ENCODE measurements at regions not wholly inside any gene's neighbourhood (a gene's known extent, or its start where the extent isn't known, plus 50 kb on each side); places are given as distances from the start of the nearest gene placed in this dataset.
A peak's percentile ranks its signal among the peaks of the same experiment; 100 is the strongest.

DNA sequence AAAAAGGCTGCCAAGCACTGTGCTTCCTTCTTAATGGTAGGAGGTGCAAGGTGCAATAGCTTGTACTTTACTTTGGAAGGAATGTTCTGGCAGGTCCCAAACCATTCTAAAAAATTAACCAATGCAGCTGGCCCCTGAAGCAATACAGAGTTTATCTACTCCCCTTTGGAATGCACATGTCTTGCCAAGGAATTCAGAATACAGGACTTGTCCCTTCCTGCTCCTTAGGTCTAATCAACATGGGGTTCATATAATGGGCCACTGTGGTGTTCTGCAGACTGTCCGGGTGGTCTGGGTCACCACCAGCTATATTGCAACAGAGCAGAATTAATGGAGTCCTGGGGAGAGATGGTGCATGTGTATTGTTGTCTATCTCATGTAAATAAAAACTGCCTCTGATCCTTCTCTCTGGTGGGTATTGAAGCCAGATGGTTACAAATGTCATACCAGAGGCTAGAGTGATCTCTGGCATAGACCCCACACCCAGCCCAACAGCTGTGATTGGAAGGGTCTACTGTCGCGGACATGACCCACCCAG is 112.8 kb downstream of the RIPK4 start:
- no peak for DNase-seq

DNA sequence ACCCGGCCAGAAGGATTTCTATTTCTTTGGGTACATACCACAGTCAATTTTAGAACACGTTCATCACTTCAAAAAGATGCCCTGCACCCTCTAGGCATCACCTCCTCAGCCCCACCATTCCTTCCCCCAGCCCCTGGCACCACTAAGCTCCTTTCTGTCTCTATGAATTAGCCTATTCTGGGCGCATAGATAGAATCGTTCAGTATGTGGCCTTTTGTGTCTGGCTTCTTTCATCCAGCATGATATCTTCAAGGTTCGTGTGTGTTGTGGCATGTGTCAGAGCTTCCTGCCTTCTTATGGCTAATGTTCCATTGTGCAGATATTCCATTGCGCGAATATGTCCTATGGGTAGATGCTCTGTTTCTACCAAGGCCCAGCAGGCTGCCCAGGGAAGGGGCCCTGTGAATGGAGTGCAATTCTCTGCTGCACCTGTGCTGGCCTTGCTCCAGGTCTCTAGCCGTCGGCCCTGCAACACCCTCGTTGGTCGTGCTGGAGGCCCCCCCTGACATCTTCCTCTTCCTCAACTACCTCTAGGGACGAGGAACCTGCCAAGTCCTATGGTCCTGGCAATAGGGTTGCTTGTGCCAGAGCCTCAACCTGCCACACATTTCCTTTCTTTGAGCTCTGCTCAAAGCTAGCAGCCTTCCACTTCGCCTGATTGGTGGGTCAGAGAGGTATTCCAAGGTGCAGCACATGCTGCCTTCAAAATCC is 113.5 kb downstream of the RIPK4 start:
- no peak for DNase-seq

DNA sequence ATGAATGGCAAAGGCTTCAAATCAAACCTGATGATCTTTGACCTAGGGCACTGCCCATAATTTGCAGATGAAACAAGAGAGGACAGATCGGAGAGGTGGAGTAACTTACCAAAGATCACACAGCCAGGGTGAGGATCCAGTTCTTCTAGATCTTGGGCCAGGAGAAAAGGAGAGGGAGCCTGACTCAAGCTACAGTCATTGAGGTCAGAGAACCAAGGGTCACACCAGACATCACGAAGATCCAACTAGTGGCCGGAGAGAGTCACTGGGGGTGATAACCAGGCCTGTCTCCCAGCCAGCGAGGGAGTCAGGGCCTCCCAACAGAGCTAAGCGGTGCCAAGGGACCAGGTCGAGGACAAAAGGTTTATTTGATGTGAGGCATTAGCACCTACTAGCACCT is 115.0 kb downstream of the RIPK4 start:
- no peak for DNase-seq

DNA sequence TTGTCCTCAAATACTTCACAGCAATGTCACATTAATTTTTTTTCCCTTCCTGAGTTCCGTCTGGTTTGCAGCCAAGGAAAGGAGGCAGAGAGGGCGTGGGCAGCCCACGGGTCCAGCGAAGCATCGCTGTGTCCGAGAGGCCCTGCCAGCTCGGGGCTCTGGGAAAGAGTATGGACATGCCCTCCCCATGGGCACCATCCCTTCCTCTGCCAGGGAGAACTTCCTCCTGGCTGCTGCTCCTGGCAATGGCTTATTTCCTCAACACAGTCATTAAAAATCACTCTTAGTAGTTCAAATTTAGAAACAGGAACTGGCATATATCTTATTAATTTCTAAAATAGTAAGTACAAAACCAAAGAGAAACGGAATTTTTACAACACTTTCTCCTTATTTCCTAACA is 115.4 kb downstream of the RIPK4 start:
- DNase-seq = no peak

DNA sequence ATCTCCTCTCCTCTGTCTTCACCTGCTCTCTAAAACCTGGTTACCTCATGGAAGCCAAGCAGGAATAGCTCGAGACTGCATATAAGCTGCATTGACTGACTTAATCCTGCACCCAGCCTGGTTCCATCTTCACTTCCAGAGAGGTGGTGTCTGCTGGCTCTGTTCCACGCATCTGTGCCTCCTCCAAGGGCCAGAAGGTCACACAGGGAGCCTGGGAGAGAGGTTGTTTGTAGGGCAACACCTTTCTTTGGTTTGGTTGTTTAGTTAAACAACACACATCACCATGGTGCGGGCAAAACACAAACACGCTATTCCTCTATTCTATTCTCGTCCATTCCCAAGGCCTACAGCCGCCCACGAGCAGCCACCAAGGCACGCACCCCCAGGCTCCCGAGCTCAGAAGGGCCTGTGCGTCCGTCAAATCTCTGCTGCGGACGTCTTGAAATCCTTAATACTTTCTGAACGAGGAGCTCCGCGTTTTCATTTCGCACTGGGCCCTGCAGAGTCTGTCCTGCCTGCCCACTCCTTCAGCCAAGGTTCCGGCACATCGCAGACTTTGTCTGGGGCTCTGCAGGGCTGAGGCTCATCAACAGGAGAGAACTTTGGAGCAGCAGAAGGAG is 116.2 kb downstream of the RIPK4 start:
- DNase-seq = no peak

DNA sequence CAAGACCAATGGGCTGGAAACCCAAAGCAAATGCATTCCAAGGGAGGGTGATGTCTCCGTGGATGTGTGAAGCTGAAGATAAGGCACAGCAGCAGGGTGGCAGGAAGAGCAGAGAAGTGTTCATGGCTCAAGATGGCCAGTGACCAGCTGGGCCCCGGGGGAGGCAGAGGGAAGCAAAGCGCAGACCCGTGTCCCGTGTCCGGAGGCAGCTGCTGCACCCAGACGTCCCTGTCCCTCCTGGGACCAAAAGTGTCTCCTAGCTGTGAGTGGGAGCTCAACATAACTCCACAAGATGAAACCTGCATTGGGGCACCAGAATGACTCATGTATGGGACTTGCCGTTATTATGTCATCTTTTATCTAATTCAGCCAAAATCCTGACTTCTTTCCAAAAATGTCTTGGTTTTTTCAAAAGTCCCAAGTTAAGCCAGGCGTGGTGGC is 118.2 kb downstream of the RIPK4 start:
- no peak for DNase-seq

DNA sequence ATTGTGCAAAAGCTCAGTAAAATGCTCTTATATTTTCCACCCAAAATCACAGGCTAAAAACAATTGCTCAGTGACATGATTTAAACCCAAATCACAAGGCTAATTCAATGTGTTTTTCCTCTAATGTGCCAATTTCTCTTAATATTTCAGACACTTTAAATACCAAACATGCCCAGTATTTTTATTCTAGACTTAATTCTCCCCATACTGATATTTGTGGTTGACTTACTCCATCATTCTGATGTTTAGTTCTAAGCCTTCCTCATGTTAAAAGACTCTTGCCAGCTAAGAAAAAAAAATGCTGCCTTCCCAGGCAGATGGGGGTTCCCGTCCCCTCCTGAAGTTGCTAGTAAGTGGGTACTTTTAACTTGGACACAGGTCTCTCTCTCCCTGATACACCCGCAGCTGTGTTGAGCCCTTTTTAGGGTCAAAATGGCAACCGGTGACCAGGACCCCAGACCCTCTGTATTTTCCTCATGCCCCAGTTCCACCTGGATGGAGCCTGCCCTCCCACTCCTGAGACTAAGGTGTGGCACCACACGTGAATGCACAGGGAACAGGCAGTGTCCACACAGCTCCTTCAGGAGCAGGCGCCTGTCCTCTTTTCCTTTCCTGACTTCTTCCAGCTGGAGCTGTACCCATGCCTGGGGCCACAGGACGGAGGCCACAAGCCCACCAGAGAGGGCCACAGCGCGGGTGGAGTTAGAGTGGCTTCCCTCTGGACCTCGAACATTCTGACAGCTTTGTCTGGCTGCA is 118.9 kb downstream of the RIPK4 start:
- no peak for DNase-seq

DNA sequence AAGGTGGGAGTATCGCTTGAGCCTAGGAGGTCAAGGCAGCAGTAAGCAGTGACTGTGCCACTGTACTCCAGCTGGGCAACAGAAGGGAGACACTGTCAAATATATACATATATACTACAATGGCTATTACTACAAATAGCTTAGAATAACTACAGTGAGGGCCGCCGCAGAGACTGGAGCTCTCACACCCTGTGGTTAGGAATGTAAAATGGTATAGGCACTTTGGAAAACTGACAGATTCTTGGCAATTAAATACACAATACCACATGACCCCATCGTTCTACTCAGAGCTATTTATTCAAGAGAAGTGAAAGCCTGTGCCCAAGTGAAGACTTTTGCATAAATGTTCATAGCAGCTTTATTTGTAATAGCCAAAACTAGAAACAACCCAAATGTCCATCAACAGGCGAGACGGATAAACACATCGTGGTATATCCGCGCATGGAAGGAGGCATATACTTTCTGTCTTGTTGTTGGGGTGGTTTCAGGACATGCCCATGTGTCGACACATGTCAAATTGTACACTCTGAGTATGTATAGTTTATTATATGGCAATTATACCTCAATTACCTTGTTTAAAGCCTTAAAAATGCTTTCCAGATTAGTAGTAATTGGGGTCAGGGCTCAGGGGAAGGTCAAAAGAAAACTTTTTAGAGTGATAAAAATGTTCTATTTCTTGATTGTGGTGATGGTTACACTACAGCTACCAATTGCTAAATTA is 123.4 kb downstream of the RIPK4 start:
- no peak for DNase-seq

DNA sequence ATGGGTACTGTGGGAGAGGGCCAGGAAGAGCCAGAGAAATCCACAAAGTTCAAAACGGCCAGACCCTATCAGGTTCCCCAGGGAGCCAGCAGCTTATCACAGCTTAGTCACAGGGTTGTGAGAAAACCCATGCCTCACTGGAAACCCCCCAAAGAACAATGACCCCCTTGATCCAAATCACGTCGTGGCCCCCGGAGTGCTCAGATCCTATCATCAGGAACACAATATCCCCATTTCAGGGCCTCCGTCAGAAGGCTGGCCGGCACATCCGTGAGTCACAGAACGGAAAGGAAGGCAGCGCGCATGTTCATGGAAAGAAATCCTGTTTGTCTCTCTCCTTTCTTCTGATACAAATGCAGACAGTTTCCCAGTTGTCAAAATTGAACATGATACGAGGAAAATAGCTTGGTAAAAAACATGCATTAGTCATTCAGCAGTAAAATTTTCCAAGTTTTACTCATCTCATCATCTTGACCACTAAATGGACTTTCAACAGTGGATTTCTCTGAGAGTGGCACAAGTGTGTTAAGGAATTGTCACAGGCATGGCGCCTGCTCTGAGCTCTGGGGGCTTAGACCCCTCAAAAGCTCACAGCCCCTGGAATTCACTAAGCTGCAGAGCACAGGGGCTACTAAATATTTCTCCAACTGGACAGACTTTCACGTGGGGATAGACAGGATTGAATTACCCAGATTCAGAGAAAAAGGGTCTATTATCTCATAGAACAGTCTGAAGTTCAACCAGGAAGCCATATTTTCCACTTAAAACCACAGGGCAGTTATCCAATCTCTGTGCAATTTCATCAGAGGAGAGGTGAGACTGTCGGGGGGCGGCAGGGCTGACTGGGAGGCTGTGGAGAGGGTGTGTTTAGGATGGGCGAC is 124.8 kb downstream of the RIPK4 start:
- peak in 26 of 58 donors; percentile 2 to 64 (median 22) for DNase-seq

DNA sequence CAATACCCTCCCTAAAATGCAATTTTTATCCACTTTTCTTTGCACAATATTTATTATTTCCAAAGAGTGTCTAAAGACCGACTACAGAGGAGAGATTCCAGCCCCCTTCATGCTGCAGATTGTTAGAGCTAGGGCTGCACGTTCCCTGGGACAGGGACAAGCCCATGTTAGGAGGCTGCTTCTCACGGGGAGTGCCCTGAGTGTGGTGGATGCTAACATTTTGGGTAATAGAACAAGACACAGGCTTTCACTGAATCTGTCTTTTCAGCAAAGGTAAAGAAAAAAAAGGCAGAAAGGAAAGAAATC is 125.4 kb downstream of the RIPK4 start:
- DNase-seq = no peak

DNA sequence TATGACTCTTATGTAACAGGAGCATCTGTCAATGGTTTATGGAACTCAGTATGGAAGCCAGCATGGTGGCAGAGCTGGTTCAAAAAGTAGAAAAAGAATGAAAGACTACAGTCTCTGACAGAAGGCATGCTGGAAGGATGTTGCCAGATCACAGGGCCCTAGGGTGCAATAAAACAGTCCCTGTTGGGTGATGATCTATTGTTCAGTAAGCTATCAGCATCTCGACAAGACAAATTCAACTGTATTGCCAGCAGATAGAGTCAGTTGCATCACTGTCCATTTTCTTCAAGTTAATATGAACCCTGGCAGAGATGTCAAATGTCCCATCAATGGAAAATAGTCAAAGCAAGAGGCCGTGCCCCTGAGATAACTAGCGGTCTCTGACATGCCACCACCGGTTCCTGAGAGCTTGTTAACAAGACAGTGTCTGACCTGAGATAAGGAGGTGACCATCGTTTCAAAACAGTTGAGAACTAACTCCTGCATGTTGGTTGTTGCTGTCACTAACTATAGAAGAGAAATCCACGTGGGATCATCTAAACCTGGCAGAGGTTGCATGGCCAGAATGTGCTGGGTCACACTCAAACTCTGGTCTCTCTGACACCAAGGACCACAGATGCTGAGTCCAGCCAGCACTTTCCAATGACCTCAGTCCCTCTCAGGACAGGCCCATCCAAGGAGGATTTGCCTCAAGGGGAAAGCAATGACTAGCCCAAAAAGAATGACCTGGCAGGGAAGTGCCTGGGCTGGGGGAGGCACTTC is 125.9 kb downstream of the RIPK4 start:
- peak in 1 of 58 donors; percentile 1 for DNase-seq

DNA sequence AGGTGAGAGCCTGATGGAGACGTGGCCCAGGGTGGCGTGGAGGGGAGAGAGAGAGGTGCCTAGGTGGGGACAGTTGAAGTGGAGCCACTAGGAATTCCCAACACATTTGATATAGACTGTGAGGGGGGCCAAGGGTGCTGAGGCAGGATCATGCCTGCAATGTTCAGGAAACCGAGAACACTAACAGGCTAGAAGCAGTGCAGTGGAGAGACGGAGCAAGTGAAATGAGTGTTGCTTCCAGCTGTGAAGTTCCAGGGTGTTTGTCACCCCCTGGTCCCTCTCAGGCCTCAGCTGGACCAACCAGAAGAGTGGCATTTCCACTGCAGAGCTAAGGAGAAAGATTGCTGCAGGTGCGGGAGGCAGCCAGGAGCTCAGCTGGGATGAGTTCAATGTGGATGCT is 127.1 kb downstream of the RIPK4 start:
- DNase-seq = no peak

DNA sequence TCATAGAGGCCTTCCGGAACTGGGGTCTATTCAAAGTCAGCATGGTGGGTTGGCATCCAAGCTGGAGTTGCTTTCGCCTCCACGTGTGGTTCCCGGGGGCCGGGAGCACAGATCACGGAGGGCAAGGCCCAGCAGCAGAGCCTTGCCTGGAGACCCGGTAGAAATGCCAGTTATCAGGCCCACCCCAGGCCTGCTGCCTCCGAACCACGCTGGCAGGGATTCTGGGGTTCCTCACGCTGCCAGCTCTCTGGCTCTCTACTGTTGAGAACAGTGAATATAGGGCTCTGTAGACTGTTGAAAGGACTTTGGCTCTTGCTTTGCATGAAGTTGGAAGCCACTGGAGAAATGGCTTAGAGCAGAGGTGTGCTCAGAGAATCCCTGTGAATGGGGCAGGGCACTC is 127.5 kb downstream of the RIPK4 start:
- DNase-seq = no peak

DNA sequence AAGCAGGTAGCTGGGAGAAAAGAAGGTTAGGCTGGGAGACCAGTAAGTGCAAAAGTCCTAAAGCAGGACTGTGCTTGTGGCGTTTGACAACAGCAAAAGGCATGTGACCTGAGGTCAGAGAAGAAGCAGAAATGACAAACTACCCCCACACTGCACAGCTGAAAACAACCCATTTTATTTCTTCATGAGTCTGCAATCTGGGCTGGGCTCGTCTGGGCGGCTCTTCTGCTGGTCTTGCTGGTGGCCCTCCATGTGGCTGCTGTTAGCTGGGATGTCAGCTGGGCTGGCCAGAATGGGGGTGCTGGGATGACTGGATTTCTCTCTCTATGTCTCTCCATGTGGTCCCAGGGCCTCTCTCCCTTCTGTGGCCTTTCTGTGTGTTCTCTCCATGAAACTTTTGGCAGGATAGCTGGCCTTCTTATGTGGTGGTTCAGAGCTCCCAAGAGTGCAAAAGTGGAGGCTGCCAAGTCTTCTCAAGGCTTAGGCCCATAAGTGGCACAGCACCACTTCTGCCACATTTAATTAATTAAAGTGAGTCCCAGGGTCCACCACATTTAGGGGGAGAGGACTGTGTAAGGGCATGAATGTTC is 128.6 kb downstream of the RIPK4 start:
- DNase-seq = no peak

DNA sequence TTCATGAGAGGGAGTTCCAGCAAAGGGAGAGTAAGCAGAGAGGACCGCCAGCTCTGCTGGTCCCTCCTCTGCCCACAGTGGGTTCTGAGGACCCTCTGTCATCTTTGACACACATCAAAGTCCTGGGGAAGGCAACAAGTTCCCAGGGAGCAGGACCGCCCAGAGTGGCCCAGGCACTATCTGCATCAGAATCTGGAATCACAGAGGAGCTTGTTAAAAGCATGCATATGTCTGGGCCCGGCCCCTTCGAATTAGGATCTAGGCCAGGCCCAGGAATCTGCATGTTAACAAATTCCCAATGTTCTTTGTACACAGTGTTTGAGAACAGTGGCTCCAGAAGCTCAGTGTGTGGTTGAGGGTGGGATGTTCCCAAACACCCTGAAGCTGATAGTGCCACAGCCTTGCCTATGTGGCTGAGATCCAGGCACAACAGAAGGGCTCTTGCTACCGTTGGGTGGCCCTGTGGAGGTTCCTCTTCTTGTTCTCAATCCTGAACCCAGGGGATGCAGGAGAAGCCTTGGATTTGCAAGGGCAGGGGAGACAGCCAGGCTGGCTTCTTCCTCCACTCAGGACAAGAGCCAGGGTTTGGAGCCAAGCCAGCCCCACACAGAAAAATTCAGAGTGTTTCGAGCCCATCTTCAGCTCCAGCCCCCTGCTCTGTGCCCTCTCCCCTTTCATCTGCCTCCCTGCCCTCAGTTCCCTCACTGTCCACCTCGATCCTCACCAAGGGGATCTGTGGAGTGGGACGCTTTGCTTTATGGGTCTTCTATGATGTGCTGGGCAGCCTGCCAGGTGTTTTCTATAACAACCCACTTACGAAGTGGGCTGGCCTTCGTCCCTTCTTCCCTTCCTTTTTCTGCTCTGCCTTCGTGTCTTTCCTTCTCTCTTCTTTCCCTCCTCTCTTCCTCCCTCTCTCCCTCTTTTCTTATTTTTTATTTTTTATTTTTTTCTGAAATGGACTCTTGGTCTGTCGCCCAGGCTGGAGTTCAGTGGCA is 129.0 kb upstream of the TMPRSS2 start:
- no peak for DNase-seq

DNA sequence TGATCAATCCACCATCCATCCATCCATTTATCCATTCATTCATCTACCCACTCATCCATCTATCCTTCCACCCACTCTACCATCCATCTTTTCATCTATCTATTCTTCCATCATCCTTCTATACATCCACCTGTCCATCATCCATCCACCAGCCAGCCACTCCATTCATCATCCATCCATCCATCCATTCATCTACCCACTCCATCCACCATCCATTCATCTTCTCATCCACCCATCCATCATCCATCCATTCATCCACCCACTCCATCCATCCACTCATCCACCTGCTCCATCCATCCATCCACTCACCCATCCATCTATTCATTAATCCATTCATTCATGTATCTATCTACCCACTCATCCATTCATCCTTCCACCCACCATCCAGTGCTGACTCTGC is 127.9 kb upstream of the TMPRSS2 start:
- no peak for DNase-seq

DNA sequence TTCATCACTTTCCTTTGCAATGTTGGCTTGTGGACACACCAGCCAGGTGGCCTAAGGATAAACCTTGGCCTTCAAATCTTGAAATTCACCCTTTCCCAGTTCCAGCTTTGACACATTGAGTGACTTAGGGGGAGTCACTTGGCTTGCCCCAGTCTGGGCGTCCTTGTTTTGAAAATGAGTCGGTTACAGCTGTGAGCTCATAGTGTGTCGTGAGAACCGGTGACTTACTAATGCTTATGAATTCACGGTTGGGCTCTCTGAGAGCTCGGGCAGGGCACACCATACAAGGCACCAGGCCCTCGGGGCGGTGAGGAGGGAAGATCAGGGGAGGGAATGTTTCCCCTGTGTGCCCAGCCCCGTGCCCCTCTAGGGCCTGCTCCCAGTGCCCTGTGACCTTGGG is 126.9 kb upstream of the TMPRSS2 start:
- DNase-seq = no peak

DNA sequence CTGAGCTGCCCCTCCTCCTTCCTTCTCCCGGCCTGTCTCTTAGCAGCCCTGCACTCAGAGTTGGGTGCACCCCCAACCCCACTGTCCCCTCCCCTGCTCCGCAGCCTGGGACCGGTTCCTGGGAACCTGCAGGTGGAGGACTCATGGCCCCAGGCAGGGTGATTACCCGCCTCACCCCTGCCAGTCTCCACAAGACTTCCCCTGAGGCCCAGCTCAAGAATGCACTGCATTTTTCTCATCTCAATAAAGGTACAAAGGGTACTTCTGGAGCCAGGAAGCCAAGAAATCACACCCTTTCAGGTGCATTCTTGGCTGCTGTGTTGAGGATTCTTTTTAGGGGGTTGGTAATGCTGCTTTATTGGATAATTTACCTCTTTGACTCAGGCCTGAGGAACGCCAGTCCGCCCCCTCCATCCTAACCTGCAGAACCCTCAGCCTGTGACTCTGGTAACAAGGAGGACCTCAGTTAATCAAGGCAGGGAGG is 126.3 kb upstream of the TMPRSS2 start:
- DNase-seq = no peak
